ENCODE measurements at regions not wholly inside any gene's neighbourhood (a gene's known extent, or its start where the extent isn't known, plus 50 kb on each side); places are given as distances from the start of the nearest gene placed in this dataset.

DNA sequence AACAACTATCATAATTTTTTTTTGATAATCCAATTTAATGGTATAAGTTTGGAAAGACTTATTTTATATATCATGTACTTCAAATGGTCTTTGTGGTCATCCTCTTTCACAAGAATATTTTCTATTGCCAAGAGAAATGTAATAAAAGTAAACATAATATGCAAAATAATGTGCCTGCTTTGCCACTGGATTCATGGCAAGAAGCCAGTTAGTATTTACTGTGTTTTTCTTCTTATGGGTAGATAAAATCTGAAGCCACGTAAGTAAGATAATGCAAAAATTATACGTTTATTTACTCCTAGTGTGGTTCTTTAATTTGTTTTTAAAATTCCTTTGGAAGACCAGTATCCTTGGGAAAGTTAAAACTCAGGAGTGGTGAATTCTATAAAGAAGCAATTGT, 258.5 kb downstream of the ARL4A start:
- TF ChIP-seq, protein P1, sequence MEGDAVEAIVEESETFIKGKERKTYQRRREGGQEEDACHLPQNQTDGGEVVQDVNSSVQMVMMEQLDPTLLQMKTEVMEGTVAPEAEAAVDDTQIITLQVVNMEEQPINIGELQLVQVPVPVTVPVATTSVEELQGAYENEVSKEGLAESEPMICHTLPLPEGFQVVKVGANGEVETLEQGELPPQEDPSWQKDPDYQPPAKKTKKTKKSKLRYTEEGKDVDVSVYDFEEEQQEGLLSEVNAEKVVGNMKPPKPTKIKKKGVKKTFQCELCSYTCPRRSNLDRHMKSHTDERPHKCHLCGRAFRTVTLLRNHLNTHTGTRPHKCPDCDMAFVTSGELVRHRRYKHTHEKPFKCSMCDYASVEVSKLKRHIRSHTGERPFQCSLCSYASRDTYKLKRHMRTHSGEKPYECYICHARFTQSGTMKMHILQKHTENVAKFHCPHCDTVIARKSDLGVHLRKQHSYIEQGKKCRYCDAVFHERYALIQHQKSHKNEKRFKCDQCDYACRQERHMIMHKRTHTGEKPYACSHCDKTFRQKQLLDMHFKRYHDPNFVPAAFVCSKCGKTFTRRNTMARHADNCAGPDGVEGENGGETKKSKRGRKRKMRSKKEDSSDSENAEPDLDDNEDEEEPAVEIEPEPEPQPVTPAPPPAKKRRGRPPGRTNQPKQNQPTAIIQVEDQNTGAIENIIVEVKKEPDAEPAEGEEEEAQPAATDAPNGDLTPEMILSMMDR (IDR thresholded peaks at IDR 0.05) = no peak
- H3K36me3 ChIP-seq = no peaks in the 10 kb centered on the region
- H3K27ac ChIP-seq = no peak overlapping the region
- no peaks in the 10 kb centered on the region for H3K9me3 ChIP-seq
- no peaks in the 10 kb centered on the region for H3K4me1 ChIP-seq
- H3K27me3 ChIP-seq (ENCODE audit: low read depth) = no peaks in the 10 kb centered on the region
- H3K4me3 ChIP-seq = no peak overlapping the region
- intact Hi-C loops (cut with DNase I) = no loop called here
- no peak for DNase-seq
- no peak for ATAC-seq

DNA sequence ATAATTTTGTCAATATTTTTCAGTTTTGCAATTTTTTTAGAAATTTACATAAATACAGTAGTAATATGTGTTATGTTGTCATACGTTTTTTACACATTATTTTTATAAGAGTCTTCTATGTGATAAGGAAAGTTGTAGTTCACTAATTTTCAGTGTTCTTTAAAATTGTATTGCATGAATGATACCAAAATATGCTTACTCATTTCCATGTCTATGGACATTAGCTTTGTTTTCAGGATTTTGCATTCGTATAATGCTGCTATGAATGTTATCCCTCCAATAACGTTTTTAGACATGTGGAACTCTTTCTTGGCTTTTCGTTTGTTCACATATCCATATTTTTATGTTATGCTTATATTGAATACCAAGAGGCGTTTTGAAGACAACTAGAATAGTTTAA, 260.0 kb downstream of the ARL4A start:
- Histone ChIP-seq H3K4me1 (no peaks in the 10 kb centered on the region), H3K27ac (no peak overlapping the region)
- no peak for ATAC-seq

DNA sequence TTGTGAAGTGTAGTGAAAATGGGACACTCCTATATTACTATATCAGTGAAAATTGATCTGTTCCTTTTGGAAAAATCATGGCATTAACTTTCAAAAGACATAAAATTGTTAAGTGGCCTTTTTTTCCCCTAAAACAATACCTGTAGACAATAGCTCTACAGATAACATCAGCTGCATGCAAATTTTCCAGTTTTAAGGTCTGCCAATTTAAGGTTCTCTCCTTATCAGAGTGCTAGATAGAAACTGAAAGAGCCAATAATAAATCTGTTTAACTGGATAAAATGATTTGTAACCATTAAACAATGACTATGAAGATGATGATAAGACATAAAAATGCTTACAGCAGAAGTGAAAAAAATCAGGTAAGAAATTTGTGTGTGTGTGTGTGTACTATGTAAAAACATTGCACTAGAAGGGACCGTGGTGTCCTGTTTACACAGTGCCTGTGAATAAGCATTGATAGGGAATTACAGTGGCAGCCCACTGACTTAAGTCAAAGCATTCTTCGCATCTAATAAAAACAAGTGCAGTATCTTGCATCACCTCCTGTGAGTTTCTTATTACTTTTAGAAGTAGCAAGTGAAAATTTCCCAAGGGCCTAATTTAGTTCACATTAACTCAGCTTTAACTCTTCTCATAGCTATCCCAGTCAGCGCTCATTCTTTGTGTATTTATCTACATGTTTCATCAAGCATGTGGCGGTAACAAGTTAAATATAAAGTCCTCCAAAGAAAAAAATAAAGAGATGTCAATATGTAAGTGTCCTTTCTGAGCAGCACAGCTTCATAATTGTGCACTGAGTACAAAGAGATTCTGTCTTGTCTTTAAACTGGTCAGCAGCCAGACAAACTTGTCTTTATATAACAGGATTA, 261.9 kb downstream of the ARL4A start:
- TF ChIP-seq, protein P1 (IDR thresholded peaks at IDR 0.05) = no peak
- H3K27me3 ChIP-seq (ENCODE audit: low read depth) = no peaks in the 10 kb centered on the region
- H3K9me3 ChIP-seq = no peaks in the 10 kb centered on the region
- no peak for DNase-seq
- no peak for ATAC-seq
- no peak overlapping the region for H3K4me3 ChIP-seq
- H3K36me3 ChIP-seq = no peaks in the 10 kb centered on the region
- intact Hi-C loops (cut with DNase I) = no loop called here
- no peak overlapping the region for H3K27ac ChIP-seq
- H3K4me1 ChIP-seq = no peaks in the 10 kb centered on the region

More for the DNA sequence above, 260.0 kb downstream of the ARL4A start:
- Histone ChIP-seq H3K27me3 (ENCODE audit: low read depth) (no peaks in the 10 kb centered on the region), H3K4me3 (no peak overlapping the region), H3K9me3 (no peaks in the 10 kb centered on the region), H3K36me3 (no peaks in the 10 kb centered on the region)
- no peak for DNase-seq
- intact Hi-C loops (cut with DNase I) = no loop called here
- TF ChIP-seq, protein P1 (IDR thresholded peaks at IDR 0.05) = no peak

DNA sequence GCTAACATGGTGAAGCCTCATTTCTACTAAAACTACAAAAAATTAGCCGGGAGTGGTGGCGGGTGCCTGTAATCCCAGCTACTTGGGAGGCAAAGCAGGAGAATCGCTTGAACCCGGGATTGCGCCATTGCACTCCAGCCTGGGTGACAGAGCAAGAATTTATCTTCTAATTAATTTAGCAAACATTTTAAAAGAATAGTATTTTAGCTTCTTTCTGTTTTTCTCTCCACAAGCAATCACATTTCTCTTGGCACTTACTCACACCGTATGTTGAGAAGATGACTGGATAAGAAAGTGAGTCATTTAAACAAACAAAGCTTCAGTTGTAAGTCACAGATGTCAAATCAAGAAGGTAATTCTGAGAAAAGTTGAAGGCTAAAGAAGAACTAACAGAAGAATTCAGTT, 264.0 kb downstream of the ARL4A start:
- Histone ChIP-seq H3K27me3 (ENCODE audit: low read depth) (no peaks in the 10 kb centered on the region), H3K4me1 (no peaks in the 10 kb centered on the region), H3K9me3 (no peaks in the 10 kb centered on the region), H3K4me3 (no peak overlapping the region), H3K27ac (no peak overlapping the region), H3K36me3 (no peaks in the 10 kb centered on the region)
- TF ChIP-seq, protein P1 (IDR thresholded peaks at IDR 0.05) = no peak
- no peak for DNase-seq
- intact Hi-C loops (cut with DNase I) = no loop called here
- no peak for ATAC-seq

DNA sequence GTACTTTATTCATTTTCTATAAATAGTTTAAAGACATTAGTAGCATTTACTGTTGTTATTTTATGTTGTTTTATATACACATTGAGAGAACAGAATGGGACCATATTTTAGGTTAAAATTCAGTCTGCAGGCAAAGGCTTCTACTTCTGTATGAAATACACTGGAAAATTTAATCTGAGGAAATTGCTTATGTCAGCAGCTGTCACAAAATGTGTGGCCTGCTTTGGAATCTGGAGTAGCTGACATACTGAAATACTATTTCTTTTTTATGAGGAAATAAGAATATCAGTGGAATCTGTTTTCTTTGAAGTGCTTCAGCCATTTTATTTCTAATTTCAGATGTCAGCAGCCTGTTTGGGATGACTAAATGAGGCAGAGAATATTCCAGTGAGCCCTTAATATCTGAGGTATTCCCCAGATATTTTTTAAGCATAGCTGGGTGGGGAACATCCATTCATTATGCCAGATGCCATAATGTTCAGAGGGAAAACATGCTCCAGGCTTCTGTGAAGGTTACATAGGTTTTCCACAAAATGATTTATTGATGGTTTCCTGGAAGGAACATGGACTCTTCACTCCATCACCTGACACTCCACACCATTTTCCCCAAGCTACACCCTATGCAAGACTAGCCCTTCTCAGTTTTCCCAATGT, 267.1 kb downstream of the ARL4A start:
- no peaks in the 10 kb centered on the region for H3K9me3 ChIP-seq
- intact Hi-C loops (cut with DNase I) = no loop called here
- H3K4me3 ChIP-seq = no peak overlapping the region
- H3K36me3 ChIP-seq = no peaks in the 10 kb centered on the region
- H3K27me3 ChIP-seq (ENCODE audit: low read depth) = no peaks in the 10 kb centered on the region
- H3K4me1 ChIP-seq = no peaks in the 10 kb centered on the region
- DNase-seq = no peak
- no peak overlapping the region for H3K27ac ChIP-seq
- TF ChIP-seq, protein P1 (IDR thresholded peaks at IDR 0.05) = no peak
- ATAC-seq = no peak

Measured in lower lobe of right lung (tissue), 2 donors.